Spinal cord (tissue), 9 donors: ENCODE measurements at regions not wholly inside any gene's neighbourhood (a gene's known extent, or its start where the extent isn't known, plus 50 kb on each side); places are given as distances from the start of the nearest gene placed in this dataset.

Source experiments
- DNase-seq, 6 donors: peaks; one replicate each; pipeline versions ENCODE4 v3.0.0 to v3.0.0-alpha.2; 2013 to 2015; ENCODE audit warnings: low spot score in 6 of 6, low read depth in 4 of 6
- H3K27ac ChIP-seq: one replicate; pipeline ENCODE4 v1.5.1; 2013; ENCODE audit warnings: low read depth, low read length, control low read depth
- H3K27me3 ChIP-seq: one replicate; pipeline ENCODE4 v1.6.1; 2013; ENCODE audit warnings: low read length; ENCODE audit not compliant: control insufficient read depth, insufficient read depth
- H3K36me3 ChIP-seq: one replicate; pipeline ENCODE4 v1.6.1; 2013; ENCODE audit warnings: low read length; ENCODE audit not compliant: control insufficient read depth, insufficient read depth
- H3K4me1 ChIP-seq: one replicate; pipeline ENCODE4 v1.6.1; 2013; ENCODE audit warnings: low read length; ENCODE audit not compliant: control insufficient read depth, insufficient read depth
- H3K4me3 ChIP-seq: one replicate; pipeline ENCODE4 v1.5.1; 2013; ENCODE audit warnings: low read depth, low read length, control low read depth
- H3K9me3 ChIP-seq: one replicate; pipeline ENCODE4 v1.6.1; 2013; ENCODE audit warnings: low read length; ENCODE audit not compliant: control insufficient read depth, insufficient read depth
- WGBS: methylation state at CpG from one replicate; pipeline ENCODE4 v1.1.5; 2013; ENCODE audit warnings: missing lambda C conversion rate; ENCODE audit not compliant: insufficient coverage; 5-methylcytosine and 5-hydroxymethylcytosine counted together
- donor health status: healthy.

DNA sequence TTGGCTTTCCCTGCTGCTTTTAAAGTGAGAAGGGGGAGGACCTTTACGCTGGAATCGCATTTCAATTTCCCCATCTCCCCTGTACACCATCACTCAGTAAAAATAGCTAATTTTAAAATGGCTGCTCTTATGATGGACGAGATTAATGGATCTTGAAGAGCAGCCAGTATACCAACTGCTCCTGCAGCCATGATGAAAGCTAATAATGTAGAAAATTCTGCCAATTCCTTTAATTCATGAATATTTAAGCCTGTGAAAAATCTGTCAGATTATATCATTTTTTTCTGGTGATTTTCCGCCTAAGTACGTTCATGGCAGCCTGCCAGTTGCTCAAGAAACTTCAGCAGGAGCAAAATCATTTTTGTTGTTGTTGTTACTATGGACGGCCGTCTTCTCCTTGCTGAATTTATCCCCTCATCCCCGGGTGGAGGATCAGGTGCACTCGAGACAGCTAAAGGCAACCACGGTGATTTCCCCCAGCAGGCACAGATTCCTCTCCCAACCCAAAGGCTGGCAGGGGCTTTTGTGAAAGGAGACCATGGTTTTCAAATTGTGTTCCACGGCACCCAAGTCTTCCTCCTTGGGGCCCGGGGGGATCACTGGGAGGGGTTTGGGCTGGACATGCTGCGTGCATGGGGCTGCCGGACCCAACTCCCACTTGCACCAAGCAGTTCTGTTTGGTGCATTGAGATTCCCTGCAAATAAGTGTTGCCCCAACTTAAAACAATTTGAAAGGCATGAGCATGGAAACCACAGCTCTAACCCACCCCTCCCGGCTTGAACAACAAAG, 289.6 kb downstream of the UACA start:
- H3K4me1 ChIP-seq, result peaks cover 52% of the 10 kb centered on the region
- no peak overlapping the region for H3K4me3 ChIP-seq

DNA sequence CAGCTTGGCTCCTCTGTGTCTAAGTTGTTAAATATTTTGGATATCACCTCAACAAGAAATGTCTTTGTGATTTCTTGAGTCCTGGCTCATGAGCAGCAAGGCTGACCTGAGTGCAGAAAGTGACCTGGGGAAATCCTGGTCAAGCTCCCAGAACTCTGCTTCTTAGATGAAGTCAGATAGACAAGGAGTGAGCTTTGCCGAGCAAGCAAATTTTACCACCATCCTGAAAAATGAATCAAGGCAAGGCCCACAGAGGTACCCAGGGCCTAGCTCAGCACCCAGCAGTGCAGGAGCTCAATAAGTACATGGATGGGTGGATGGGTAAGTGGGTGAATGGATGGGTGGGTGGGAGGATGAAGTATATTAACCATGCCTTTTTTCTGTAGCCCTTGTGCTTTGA, 291.8 kb downstream of the UACA start:
- Histone ChIP-seq H3K27me3 (peaks cover 11% of the 10 kb centered on the region), H3K27ac (no peak overlapping the region), H3K9me3 (peaks cover 1% of the 10 kb centered on the region), H3K4me3 (no peak overlapping the region), H3K4me1 (peaks cover 38% of the 10 kb centered on the region), H3K36me3 (no peaks in the 10 kb centered on the region)
- no CpG with 5 or more reads among the region's 1 CpG for WGBS
- DNase-seq, result no peak

More for the DNA sequence above, 289.6 kb downstream of the UACA start:
- Histone ChIP-seq H3K36me3 (no peaks in the 10 kb centered on the region), H3K27me3 (peaks cover 11% of the 10 kb centered on the region), H3K27ac (no peak overlapping the region), H3K9me3 (peaks cover 1% of the 10 kb centered on the region)
- WGBS, result 90% methylated on average over 4 of the region's 15 CpGs
- peak in 2 of 6 donors; percentile 78 to 91 for DNase-seq

DNA sequence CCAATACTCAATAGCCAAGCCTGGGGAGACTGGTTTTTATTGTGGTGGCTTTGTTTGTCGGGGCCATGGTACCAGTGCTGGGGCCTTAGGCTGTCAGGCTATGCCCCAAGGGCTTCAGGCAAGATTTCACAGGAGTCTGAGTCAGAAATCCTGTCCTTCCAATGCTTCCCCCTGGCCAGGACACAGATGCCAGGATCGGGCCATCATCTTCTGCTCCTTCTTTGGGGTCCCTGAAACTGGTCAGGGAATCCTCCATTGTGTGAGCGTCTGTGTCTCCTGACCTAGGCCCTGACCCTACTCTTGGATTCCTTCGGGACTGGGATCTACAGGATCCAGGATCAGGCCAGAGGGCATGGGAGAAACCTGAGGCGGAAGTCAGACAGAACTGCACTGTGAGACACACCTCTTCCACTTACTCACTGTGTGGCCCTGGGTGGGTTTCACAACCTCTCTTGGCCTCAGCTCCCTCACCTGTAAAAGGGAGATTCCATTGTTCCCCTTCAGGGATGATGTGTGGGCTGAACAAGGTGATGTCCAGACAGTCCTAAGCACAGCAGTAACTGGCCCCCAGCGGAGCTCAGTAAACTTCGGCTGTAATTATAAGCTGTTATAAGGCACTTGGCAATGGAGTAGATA, 292.7 kb downstream of the UACA start:
- peaks cover 11% of the 10 kb centered on the region for H3K27me3 ChIP-seq
- H3K4me1 ChIP-seq, result peaks cover 35% of the 10 kb centered on the region
- no peaks in the 10 kb centered on the region for H3K36me3 ChIP-seq
- 70% methylated on average over 5 of the region's 7 CpGs for WGBS
- DNase-seq, result no peak
- peaks cover 1% of the 10 kb centered on the region for H3K9me3 ChIP-seq
- no peak overlapping the region for H3K4me3 ChIP-seq
- no peak overlapping the region for H3K27ac ChIP-seq

- Histone ChIP-seq H3K27me3 (peaks cover 11% of the 10 kb centered on the region), H3K36me3 (no peaks in the 10 kb centered on the region)
- 49% methylated on average over 9 of the region's 16 CpGs for WGBS
Measured at GRCh38 chr15:70469651-70470555, 293.5 kb downstream of the UACA start.

DNA sequence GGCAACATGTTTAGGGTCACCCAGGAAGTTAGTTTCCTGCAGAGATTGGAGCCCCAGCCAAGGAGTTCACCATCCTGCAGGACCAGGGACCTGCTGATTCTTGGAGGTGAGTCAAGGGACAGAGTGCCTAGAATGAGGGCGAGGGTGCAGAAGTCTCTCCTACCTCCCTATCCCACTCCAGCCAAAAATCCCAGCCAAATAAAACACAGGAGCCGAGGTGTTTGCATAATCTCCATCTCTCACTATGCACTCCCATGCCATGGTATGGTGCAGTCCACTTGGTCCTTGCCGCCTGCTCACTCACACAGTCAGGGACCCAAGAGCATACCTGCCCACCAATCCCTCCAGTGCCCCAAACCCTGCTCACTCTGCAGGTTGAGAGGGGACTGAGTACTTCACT, 294.2 kb downstream of the UACA start:
- H3K27ac ChIP-seq, result no peak overlapping the region
- no peaks in the 10 kb centered on the region for H3K36me3 ChIP-seq
- H3K9me3 ChIP-seq, result peaks cover 1% of the 10 kb centered on the region
- H3K4me1 ChIP-seq, result peaks cover 20% of the 10 kb centered on the region
- WGBS, result 97% methylated on average over 3 of the region's 3 CpGs
- H3K4me3 ChIP-seq, result no peak overlapping the region
- H3K27me3 ChIP-seq, result peaks cover 10% of the 10 kb centered on the region
- no peak for DNase-seq

More at GRCh38 chr15:70469651-70470555, 293.5 kb downstream of the UACA start:
- Histone ChIP-seq H3K9me3 (peaks cover 1% of the 10 kb centered on the region), H3K4me3 (no peak overlapping the region), H3K4me1 (peaks cover 28% of the 10 kb centered on the region), H3K27ac (no peak overlapping the region)
- DNase-seq, result no peak

DNA sequence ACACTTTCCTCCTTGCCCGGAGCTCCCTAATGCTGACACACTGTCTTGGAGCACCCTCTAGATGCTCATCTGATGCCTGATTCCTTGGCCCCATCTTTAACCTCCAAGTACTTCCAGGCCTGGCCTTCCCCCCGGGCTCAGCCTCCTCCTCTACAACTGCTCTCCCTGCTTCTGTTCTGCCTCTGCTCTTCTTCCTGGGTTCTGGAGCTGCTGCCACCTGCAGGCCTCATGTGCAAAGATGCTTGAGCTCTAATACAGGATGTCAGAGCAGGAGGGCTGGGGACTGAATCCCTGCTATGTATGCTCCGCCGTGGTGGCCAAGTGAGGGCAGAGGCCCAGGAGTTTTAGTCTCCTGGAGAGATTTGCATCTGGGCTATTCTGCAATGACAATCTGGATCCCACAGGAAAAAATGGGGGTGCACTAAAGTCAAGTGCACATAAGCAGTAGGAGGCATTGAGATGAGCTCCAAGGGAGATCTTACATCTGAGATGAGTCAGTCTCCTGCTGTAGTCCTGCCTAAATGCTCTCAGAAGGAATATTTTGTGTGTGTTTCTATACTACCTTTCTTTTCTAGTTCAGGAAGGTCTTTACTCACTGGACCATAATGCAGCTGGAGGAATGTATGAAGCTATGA, 296.3 kb downstream of the UACA start:
- Histone ChIP-seq H3K27me3 (peaks cover 8% of the 10 kb centered on the region), H3K4me3 (no peak overlapping the region), H3K4me1 (peaks cover 16% of the 10 kb centered on the region), H3K36me3 (no peaks in the 10 kb centered on the region), H3K9me3 (no peaks in the 10 kb centered on the region), H3K27ac (no peak overlapping the region)
- DNase-seq, result peak in 5 of 6 donors; percentile 48 to 93 (median 50)
- WGBS, result 44% methylated on average over 4 of the region's 4 CpGs

DNA sequence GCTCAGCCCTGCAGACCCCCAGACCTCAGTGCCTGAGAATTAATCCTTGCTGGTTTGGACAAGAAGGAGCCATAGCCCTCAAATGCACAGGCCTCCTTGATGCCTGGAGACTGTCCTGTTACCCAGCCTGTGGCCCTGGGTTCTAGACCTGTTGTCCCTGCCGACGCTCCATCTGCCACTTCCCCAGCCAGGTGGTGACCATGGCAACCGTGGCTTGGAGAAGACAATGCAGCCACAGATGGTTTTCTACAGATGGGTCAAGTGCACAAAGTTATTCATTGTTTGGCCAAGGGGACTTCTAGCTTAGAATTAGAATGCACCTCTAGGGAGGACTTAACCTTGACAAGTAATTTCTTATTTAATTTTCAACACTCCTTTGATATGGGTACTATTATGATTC, 297.1 kb downstream of the UACA start:
- WGBS, result 27% methylated on average over 2 of the region's 3 CpGs
- no peak overlapping the region for H3K4me3 ChIP-seq
- H3K4me1 ChIP-seq, result peaks cover 16% of the 10 kb centered on the region
- no peak overlapping the region for H3K27ac ChIP-seq
- H3K9me3 ChIP-seq, result no peaks in the 10 kb centered on the region
- H3K27me3 ChIP-seq, result peaks cover 8% of the 10 kb centered on the region
- no peaks in the 10 kb centered on the region for H3K36me3 ChIP-seq
- peak in 1 of 6 donors; percentile 30 for DNase-seq

DNA sequence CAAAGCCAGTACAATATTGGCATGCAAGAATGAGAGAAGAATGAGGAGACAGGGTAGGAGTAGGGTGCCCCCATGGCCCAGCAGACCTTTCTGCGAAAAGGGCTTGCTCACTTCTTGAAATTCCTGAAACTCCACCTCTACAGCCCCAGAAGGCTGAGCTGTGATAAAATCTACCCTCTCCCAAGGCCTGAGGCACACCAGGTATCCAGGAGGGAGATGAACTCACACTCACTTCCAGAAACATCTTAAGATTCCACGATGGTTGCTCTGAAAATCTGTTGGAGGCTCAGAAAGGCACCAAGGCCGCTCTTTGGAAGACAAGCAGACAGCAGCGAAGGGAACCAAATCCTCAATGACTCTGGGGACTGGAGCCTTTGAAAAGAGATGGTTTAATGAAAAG, 297.5 kb downstream of the UACA start:
- H3K4me1 ChIP-seq, result peaks cover 16% of the 10 kb centered on the region
- peaks cover 8% of the 10 kb centered on the region for H3K27me3 ChIP-seq
- no peak for DNase-seq
- no peaks in the 10 kb centered on the region for H3K36me3 ChIP-seq
- H3K4me3 ChIP-seq, result no peak overlapping the region
- H3K9me3 ChIP-seq, result no peaks in the 10 kb centered on the region
- 90% methylated on average over 4 of the region's 4 CpGs for WGBS
- no peak overlapping the region for H3K27ac ChIP-seq

GRCh38 chr15:70463453-70463834, 299.9 kb downstream of the UACA start:
- H3K27me3 ChIP-seq, result no peaks in the 10 kb centered on the region
- no peak overlapping the region for H3K27ac ChIP-seq
- peaks cover 17% of the 10 kb centered on the region for H3K4me1 ChIP-seq
- no peaks in the 10 kb centered on the region for H3K9me3 ChIP-seq
- WGBS, result 0% methylated on average over 1 of the region's 1 CpG
- no peak overlapping the region for H3K4me3 ChIP-seq
- H3K36me3 ChIP-seq, result no peaks in the 10 kb centered on the region
- DNase-seq, result no peak
